HFF-Myc (cell line): ENCODE measurements at regions not wholly inside any gene's neighbourhood (a gene's known extent, or its start where the extent isn't known, plus 50 kb on each side); places are given as distances from the start of the nearest gene placed in this dataset.

Source experiments
- DNase-seq: peaks from one replicate; pipeline ENCODE4 v3.0.0-alpha.2; 2011; ENCODE audit warnings: low read depth; ENCODE audit errors: extremely low read depth
- H3K4me3 ChIP-seq: replicated peaks from 2 replicates; pipeline ENCODE4 v1.5.1; 2011; ENCODE audit warnings: low read depth, mild to moderate bottlenecking, control low read depth, low read length
- CTCF ChIP-seq: IDR thresholded peaks from 2 replicates; pipeline ENCODE4 v1.5.1; 2012; ENCODE audit warnings: mild to moderate bottlenecking, low read depth, low read length, control low read depth; ENCODE audit errors: missing control alignments

DNA sequence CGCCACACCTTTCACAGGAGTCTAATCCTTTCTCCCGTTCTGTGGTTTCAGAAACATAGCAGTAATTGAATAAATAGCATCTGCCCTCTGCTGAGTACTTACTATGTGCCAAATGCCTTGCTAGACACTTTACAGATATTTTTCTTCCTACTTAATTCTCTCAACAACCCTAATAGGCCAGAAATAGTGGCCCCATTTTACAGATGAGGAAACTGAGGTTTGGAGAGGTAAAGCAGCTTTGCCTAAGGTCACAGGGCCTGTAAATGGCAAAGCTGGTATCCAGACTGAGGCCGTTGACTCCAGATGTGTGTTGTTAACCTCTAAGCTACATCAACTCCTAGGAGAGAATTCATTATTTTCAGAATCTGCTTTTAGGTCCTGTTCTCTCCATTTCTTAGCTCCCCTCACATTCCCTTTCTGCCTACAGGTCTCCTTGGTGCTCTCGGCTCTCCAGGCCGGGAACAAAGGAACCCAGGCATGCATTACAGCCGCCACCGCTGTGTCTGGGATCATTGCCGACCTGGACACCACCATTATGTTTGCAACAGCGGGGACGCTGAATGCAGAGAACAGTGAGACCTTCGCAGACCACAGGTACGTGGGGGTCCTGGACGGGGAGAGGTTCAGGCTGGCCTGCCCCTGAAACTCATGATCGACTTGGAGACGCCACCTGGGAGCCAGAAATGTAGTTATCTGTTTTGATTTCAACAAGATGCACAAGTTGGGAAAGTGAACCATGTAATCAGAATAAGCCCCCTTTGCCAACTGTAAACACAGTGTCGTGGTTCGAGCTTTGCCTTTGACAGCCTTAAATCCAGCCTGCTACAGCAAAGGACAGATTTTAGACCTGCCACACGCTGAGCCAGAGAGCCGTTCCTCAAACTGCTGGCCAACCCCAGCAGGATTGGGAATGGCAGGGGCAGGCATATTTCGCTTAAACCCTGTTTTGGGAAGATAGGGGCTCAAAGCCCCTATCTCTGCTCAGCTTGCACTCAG lies 246.5 kb upstream of the TPM1 start:
- no peak for DNase-seq
- H3K4me3 ChIP-seq = no peak overlapping the region
- TF ChIP-seq CTCF = no peak

- TF ChIP-seq CTCF = no peak
- H3K4me3 ChIP-seq = no peak overlapping the region
- DNase-seq = no peak
Observed at GRCh38 chr15:62797171-62797570, 245.4 kb upstream of the TPM1 start.

DNA sequence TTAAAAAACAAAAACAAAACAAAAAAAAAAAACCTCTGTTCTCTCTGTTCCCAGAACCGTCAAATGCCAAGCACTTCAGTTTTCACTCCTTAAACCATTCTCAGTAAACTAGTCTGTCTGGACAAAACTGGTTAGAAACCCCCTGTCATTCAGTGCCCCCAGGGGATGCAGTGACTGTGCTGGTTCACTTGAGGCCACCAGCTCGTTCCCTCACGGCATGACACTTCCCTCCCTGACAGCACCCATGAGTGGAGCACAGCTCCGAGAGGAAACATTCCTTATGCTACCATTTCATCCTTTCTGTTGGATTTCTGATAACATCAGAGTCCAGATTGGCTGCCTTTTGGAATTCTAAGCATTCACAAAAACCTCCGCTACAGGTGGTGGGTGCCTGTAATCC lies 244.0 kb upstream of the TPM1 start:
- TF ChIP-seq CTCF = no peak
- DNase-seq = no peak
- H3K4me3 ChIP-seq = no peak overlapping the region

DNA sequence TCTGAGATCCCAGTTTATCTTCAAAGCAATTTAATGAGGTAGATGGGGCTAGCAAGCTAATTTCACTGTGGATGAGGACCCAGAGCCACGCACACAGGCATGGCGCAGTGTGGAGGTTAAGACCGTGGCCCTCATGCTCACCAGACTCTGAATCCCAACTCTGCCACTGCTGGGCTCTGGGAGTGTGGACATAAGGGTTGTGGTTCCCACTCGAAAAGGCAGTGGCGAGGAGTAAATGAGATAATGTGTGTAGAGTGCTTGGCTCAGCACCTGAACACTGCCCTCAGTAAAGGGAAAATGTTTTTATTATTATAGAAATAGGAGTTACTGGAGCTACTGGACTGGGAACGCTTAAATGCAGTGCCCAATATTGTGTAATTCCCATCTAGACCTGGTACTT lies 243.5 kb upstream of the TPM1 start:
- no peak for TF ChIP-seq CTCF
- no peak for DNase-seq
- H3K4me3 ChIP-seq = no peak overlapping the region

GRCh38 chr15:62799919-62800318 lies 242.6 kb upstream of the TPM1 start:
- no peak for DNase-seq
- H3K4me3 ChIP-seq = no peak overlapping the region
- no peak for TF ChIP-seq CTCF

- DNase-seq = no peak
- no peak for TF ChIP-seq CTCF
Observed at GRCh38 chr15:62802612-62803011, 239.9 kb upstream of the TPM1 start.

More at GRCh38 chr15:62802612-62803011, 239.9 kb upstream of the TPM1 start:
- H3K4me3 ChIP-seq = no peak overlapping the region
